SK-N-SH treated with all-trans-retinoic acid at 6 μM for 48 hours (cell line): ENCODE measurements at regions not wholly inside any gene's neighbourhood (a gene's known extent, or its start where the extent isn't known, plus 50 kb on each side); places are given as distances from the start of the nearest gene placed in this dataset.

Experiments used
- ATAC-seq: fragments of 200-7000 bp; cut with Tn5 transposase; 3 replicates; pipeline ENCODE4 v1.9.1; 2020; ENCODE audit warnings: mild to moderate bottlenecking, moderate library complexity
- ARNTL ChIP-seq: fragments of 450-650 bp; formaldehyde crosslinking; IDR thresholded peaks from 2 replicates; pipeline ENCODE4 v1.5.0; 2020; ENCODE audit warnings: low read depth, mild to moderate bottlenecking, moderate library complexity, borderline replicate concordance
- BACH2 ChIP-seq: fragments of 250-450 bp; sonication (Bioruptor Pico); IDR thresholded peaks from 2 replicates; pipeline ENCODE4 v1.9.0; 2021; ENCODE audit warnings: mild to moderate bottlenecking, borderline replicate concordance
- CSDC2 ChIP-seq: fragments of 250-450 bp; sonication (Bioruptor Pico); IDR thresholded peaks from 2 replicates; pipeline ENCODE4 v1.5.0; 2020; ENCODE audit warnings: mild to moderate bottlenecking, moderate library complexity
- ESRRG ChIP-seq: fragments of 250-450 bp; sonication (Bioruptor Pico); IDR thresholded peaks from 2 replicates; pipeline ENCODE4 v1.6.1; 2021; ENCODE audit warnings: mild to moderate bottlenecking
- GLIS3 ChIP-seq: fragments of 250-450 bp; sonication (Bioruptor Pico); IDR thresholded peaks from 2 replicates; pipeline ENCODE4 v1.5.0; 2020; ENCODE audit warnings: mild to moderate bottlenecking, moderate library complexity
- ISL1 ChIP-seq: fragments of 250-450 bp; sonication (Bioruptor Pico); IDR thresholded peaks from 2 replicates; pipeline ENCODE4 v2.1.2; 2022; ENCODE audit warnings: mild to moderate bottlenecking, moderate library complexity
- OSR1 ChIP-seq: fragments of 250-450 bp; sonication (Bioruptor Pico); IDR thresholded peaks from 2 replicates; pipeline ENCODE4 v1.8.0; 2022; ENCODE audit warnings: moderate library complexity, mild to moderate bottlenecking, inconsistent platforms
- POU6F1 ChIP-seq: fragments of 250-450 bp; sonication (Bioruptor Pico); IDR thresholded peaks from 2 replicates; pipeline ENCODE4 v1.8.0; 2021; ENCODE audit warnings: low read depth, mild to moderate bottlenecking, moderate library complexity, borderline replicate concordance
- PPARA ChIP-seq: fragments of 250-450 bp; sonication (Bioruptor Pico); IDR thresholded peaks from 2 replicates; pipeline ENCODE4 v1.5.0; 2020; ENCODE audit warnings: mild to moderate bottlenecking, borderline replicate concordance
- RARB ChIP-seq: fragments of 250-450 bp; sonication (Bioruptor Pico); IDR thresholded peaks from 2 replicates; pipeline ENCODE4 v1.8.0; 2021; ENCODE audit warnings: mild to moderate bottlenecking, moderate library complexity
- SNAI2 ChIP-seq: fragments of 250-450 bp; sonication (Bioruptor Pico); IDR thresholded peaks from 2 replicates; pipeline ENCODE4 v1.5.0; 2020; ENCODE audit warnings: mild to moderate bottlenecking, moderate library complexity
- TCF4 ChIP-seq: fragments of 250-450 bp; sonication (Bioruptor Pico); IDR thresholded peaks from 2 replicates; pipeline ENCODE4 v1.8.0; 2021; ENCODE audit warnings: mild to moderate bottlenecking, moderate library complexity, borderline replicate concordance
- TOX ChIP-seq: fragments of 250-450 bp; sonication (Bioruptor Pico); IDR thresholded peaks from 2 replicates; pipeline ENCODE4 v1.8.0; 2021; ENCODE audit warnings: mild to moderate bottlenecking, moderate library complexity, borderline replicate concordance
- ZC3H10 ChIP-seq: fragments of 250-450 bp; sonication (Bioruptor Pico); IDR thresholded peaks from 2 replicates; pipeline ENCODE4 v1.5.1; 2021; ENCODE audit warnings: mild to moderate bottlenecking, moderate library complexity
- ZNF565 ChIP-seq: fragments of 450-650 bp; formaldehyde crosslinking; conservative IDR thresholded peaks from 2 replicates; pipeline ENCODE4 v1.5.0; 2020; ENCODE audit warnings: low read depth, mild to moderate bottlenecking, moderate library complexity
- ZNF70 ChIP-seq: fragments of 450-650 bp; formaldehyde crosslinking; IDR thresholded peaks from 2 replicates; pipeline ENCODE4 v1.5.0; 2020; ENCODE audit warnings: mild to moderate bottlenecking, moderate library complexity
- ZNF8 ChIP-seq: fragments of 450-650 bp; formaldehyde crosslinking; IDR thresholded peaks from 2 replicates; pipeline ENCODE4 v1.5.0; 2020; ENCODE audit warnings: mild to moderate bottlenecking, moderate library complexity
- TF ChIP-seq, protein P1 (sequence below): fragments of 250-450 bp; sonication (Bioruptor Pico); IDR thresholded peaks from 2 replicates; pipeline ENCODE4 v1.5.1; 2021; ENCODE audit warnings: mild to moderate bottlenecking, moderate library complexity
- TF ChIP-seq, protein P2 (sequence below): fragments of 250-450 bp; sonication (Bioruptor Pico); IDR thresholded peaks from 2 replicates; pipeline ENCODE4 v1.8.0; 2020; ENCODE audit warnings: mild to moderate bottlenecking, moderate library complexity, borderline replicate concordance
- TF ChIP-seq, protein P3 (sequence below): fragments of 250-450 bp; sonication (Bioruptor Pico); IDR thresholded peaks from 2 replicates; pipeline ENCODE4 v1.5.0; 2020; ENCODE audit warnings: mild to moderate bottlenecking, moderate library complexity
- TF ChIP-seq, protein P4 (sequence below): fragments of 250-450 bp; sonication (Bioruptor Pico); IDR thresholded peaks from 2 replicates; pipeline ENCODE4 v1.5.1; 2020; ENCODE audit warnings: low read depth, mild to moderate bottlenecking, moderate library complexity

DNA sequence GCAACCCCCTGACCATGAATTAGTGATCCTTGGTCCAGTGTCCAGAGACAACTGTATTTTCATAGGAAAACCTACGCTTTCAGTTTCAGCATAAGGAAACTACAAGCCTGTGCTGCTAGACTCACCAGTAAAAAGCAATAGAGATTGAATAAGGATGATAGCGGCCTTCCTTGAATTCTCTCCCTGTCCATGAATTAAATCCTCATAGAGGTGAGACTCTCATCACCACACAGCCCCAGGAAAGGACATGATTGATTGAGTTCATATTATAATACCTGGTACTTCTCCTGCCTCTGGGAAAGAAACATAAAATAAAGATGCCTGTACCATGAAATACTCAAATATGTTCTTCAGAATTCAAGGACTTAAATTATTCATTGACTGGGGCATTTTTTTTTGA is 146.3 kb upstream of the SPOPL start:
- ATAC-seq, result no peak
- no peak for TF ChIP-seq BACH2
- TF ChIP-seq ZC3H10, result no peak
- no peak for TF ChIP-seq CSDC2 (CRISPR knock-in tag)
- TF ChIP-seq, protein P1, sequence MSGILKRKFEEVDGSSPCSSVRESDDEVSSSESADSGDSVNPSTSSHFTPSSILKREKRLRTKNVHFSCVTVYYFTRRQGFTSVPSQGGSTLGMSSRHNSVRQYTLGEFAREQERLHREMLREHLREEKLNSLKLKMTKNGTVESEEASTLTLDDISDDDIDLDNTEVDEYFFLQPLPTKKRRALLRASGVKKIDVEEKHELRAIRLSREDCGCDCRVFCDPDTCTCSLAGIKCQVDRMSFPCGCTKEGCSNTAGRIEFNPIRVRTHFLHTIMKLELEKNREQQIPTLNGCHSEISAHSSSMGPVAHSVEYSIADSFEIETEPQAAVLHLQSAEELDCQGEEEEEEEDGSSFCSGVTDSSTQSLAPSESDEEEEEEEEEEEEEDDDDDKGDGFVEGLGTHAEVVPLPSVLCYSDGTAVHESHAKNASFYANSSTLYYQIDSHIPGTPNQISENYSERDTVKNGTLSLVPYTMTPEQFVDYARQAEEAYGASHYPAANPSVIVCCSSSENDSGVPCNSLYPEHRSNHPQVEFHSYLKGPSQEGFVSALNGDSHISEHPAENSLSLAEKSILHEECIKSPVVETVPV, result no peak
- TF ChIP-seq OSR1 (CRISPR knock-in tag), result no peak
- no peak for TF ChIP-seq PPARA (CRISPR knock-in tag)
- TF ChIP-seq ESRRG (CRISPR knock-in tag), result no peak
- no peak for TF ChIP-seq TCF4 (CRISPR knock-in tag)
- TF ChIP-seq, protein P2, sequence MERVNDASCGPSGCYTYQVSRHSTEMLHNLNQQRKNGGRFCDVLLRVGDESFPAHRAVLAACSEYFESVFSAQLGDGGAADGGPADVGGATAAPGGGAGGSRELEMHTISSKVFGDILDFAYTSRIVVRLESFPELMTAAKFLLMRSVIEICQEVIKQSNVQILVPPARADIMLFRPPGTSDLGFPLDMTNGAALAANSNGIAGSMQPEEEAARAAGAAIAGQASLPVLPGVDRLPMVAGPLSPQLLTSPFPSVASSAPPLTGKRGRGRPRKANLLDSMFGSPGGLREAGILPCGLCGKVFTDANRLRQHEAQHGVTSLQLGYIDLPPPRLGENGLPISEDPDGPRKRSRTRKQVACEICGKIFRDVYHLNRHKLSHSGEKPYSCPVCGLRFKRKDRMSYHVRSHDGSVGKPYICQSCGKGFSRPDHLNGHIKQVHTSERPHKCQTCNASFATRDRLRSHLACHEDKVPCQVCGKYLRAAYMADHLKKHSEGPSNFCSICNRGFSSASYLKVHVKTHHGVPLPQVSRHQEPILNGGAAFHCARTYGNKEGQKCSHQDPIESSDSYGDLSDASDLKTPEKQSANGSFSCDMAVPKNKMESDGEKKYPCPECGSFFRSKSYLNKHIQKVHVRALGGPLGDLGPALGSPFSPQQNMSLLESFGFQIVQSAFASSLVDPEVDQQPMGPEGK (CRISPR knock-in tag), result no peak
- TF ChIP-seq, protein P3, sequence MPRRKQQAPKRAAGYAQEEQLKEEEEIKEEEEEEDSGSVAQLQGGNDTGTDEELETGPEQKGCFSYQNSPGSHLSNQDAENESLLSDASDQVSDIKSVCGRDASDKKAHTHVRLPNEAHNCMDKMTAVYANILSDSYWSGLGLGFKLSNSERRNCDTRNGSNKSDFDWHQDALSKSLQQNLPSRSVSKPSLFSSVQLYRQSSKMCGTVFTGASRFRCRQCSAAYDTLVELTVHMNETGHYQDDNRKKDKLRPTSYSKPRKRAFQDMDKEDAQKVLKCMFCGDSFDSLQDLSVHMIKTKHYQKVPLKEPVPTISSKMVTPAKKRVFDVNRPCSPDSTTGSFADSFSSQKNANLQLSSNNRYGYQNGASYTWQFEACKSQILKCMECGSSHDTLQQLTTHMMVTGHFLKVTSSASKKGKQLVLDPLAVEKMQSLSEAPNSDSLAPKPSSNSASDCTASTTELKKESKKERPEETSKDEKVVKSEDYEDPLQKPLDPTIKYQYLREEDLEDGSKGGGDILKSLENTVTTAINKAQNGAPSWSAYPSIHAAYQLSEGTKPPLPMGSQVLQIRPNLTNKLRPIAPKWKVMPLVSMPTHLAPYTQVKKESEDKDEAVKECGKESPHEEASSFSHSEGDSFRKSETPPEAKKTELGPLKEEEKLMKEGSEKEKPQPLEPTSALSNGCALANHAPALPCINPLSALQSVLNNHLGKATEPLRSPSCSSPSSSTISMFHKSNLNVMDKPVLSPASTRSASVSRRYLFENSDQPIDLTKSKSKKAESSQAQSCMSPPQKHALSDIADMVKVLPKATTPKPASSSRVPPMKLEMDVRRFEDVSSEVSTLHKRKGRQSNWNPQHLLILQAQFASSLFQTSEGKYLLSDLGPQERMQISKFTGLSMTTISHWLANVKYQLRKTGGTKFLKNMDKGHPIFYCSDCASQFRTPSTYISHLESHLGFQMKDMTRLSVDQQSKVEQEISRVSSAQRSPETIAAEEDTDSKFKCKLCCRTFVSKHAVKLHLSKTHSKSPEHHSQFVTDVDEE (CRISPR knock-in tag), result no peak
- TF ChIP-seq POU6F1 (CRISPR knock-in tag), result no peak
- no peak for TF ChIP-seq GLIS3 (CRISPR knock-in tag)

DNA sequence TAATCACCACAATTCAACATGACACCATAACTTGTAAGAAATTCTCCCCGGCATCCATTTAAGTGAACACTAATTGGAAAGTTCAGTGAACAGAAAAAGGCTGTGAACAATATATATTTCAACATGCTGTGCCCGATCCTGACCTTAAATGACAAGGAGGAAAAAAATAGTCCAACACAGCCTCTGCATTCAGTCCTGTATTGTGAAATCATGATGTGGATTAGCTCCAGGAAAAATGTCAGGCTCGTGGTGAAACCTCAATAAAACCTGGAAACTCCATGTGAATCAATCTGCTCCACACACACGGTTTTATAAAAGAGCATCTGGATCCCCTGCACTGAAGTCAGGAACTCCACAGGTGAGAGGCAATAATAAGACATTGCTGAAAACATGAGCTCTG is 145.4 kb upstream of the SPOPL start:
- no peak for TF ChIP-seq ZC3H10
- no peak for TF ChIP-seq ZNF565 (CRISPR knock-in tag)
- TF ChIP-seq SNAI2, result no peak
- TF ChIP-seq, protein P4, sequence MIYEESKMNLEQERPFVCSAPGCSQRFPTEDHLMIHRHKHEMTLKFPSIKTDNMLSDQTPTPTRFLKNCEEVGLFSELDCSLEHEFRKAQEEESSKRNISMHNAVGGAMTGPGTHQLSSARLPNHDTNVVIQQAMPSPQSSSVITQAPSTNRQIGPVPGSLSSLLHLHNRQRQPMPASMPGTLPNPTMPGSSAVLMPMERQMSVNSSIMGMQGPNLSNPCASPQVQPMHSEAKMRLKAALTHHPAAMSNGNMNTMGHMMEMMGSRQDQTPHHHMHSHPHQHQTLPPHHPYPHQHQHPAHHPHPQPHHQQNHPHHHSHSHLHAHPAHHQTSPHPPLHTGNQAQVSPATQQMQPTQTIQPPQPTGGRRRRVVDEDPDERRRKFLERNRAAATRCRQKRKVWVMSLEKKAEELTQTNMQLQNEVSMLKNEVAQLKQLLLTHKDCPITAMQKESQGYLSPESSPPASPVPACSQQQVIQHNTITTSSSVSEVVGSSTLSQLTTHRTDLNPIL (CRISPR knock-in tag), result no peak
- no peak for TF ChIP-seq PPARA (CRISPR knock-in tag)
- TF ChIP-seq ZNF70 (CRISPR knock-in tag), result no peak
- TF ChIP-seq ARNTL (CRISPR knock-in tag), result no peak
- TF ChIP-seq OSR1 (CRISPR knock-in tag), result no peak
- TF ChIP-seq GLIS3 (CRISPR knock-in tag), result no peak
- TF ChIP-seq RARB (CRISPR knock-in tag), result no peak
- TF ChIP-seq ZNF8, result no peak
- TF ChIP-seq, protein P2 (CRISPR knock-in tag), result no peak
- no peak for TF ChIP-seq TOX
- TF ChIP-seq, protein P1, result no peak
- no peak for TF ChIP-seq ISL1 (CRISPR knock-in tag)
- no peak for TF ChIP-seq BACH2
- no peak for ATAC-seq
